Smooth muscle cell (in vitro differentiated cells): ENCODE measurements at regions not wholly inside any gene's neighbourhood (a gene's known extent, or its start where the extent isn't known, plus 50 kb on each side); places are given as distances from the start of the nearest gene placed in this dataset.
"Not testable (repeated sequence)": the region's sequence is repeated elsewhere in the genome, so short reads cannot be mapped to it uniquely, and the experiment has no call there.

Experiments used
- DNase-seq: peaks from one replicate; lab custom pipeline; 2025; ENCODE audit not compliant: unreplicated experiment; lab: John Stamatoyannopoulos, UW
- H2AFZ ChIP-seq: fragments of 200-600 bp; sonication (generic); 2 replicates; pipeline ENCODE4 v1.6.0; 2016; ENCODE audit warnings: antibody characterized with exemption, low read depth, mild to moderate bottlenecking
- H3F3A ChIP-seq: fragments of 200-600 bp; sonication (generic); 2 replicates; pipeline ENCODE4 v1.6.0; 2017; ENCODE audit warnings: antibody characterized with exemption, low read depth
- H3K27ac ChIP-seq: fragments of 200-600 bp; sonication (generic); 2 replicates; pipeline ENCODE4 v1.5.1; 2016; ENCODE audit warnings: low read depth, mild to moderate bottlenecking
- H3K27me3 ChIP-seq: fragments of 200-600 bp; sonication (generic); 2 replicates; pipeline ENCODE4 v1.6.1; 2016; ENCODE audit warnings: low read depth, mild to moderate bottlenecking
- H3K36me3 ChIP-seq: fragments of 200-600 bp; sonication (generic); 2 replicates; pipeline ENCODE4 v1.5.1; 2016; ENCODE audit warnings: low read depth
- H3K4me1 ChIP-seq: fragments of 200-600 bp; sonication (generic); 2 replicates; pipeline ENCODE4 v1.5.1; 2016; ENCODE audit warnings: low read depth
- H3K4me2 ChIP-seq: fragments of 200-600 bp; sonication (generic); 2 replicates; pipeline ENCODE4 v1.6.0; 2016; ENCODE audit warnings: mild to moderate bottlenecking
- H3K4me3 ChIP-seq: fragments of 200-600 bp; sonication (generic); 2 replicates; pipeline ENCODE4 v1.5.1; 2016; ENCODE audit warnings: mild to moderate bottlenecking
- H3K79me2 ChIP-seq: fragments of 200-600 bp; sonication (generic); 2 replicates; pipeline ENCODE4 v1.6.0; 2016; ENCODE audit warnings: low read depth, mild to moderate bottlenecking
- H3K9ac ChIP-seq: fragments of 200-600 bp; sonication (generic); 2 replicates; pipeline ENCODE4 v1.6.0; 2016; ENCODE audit warnings: low read depth
- H3K9me3 ChIP-seq: fragments of 200-600 bp; sonication (generic); replicated peaks from 2 replicates; pipeline ENCODE4 v1.5.1; 2016; ENCODE audit warnings: low read depth
- H4K20me1 ChIP-seq: fragments of 200-600 bp; sonication (generic); 2 replicates; pipeline ENCODE4 v1.6.0; 2016; ENCODE audit warnings: low read depth
- WGBS: methylation state at CpG from one replicate; pipeline ENCODE4 v1.1.7; 2016; ENCODE audit warnings: low lambda C conversion rate; 5-methylcytosine and 5-hydroxymethylcytosine counted together
- TF ChIP-seq, protein P1 (sequence below): fragments of 200-600 bp; sonication (generic); IDR thresholded peaks from 2 replicates; pipeline ENCODE4 v1.5.1; 2017; ENCODE audit warnings: borderline replicate concordance, mild to moderate bottlenecking, antibody characterized with exemption; ENCODE audit not compliant: insufficient read depth, poor library complexity, severe bottlenecking

DNA sequence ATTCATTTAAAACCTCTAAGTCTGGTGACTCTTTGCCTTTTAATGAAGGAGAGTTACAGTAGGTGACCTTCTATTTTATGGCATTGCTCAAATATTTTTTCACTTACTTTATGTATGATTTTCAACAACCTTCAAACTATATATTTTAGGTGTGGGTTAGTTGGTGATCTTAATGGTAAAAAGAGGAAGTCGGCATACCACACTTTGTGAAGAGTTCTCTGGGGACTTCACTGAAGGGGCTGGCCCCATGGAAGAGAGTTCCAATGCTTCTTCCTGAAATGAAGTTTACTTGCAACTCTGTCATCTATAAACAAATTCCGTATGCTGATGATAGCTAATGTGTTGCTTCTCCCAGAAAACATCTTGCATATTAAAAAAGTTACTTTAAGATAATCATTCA lies 647.0 kb upstream of the SGO1 start:
- no peaks in the 10 kb centered on the region for H3K79me2 ChIP-seq
- no peak overlapping the region for H3K9ac ChIP-seq
- H3K4me3 ChIP-seq, result no peak overlapping the region
- H3K27me3 ChIP-seq, result no peaks in the 10 kb centered on the region
- no peaks in the 10 kb centered on the region for H4K20me1 ChIP-seq
- TF ChIP-seq, protein P1, sequence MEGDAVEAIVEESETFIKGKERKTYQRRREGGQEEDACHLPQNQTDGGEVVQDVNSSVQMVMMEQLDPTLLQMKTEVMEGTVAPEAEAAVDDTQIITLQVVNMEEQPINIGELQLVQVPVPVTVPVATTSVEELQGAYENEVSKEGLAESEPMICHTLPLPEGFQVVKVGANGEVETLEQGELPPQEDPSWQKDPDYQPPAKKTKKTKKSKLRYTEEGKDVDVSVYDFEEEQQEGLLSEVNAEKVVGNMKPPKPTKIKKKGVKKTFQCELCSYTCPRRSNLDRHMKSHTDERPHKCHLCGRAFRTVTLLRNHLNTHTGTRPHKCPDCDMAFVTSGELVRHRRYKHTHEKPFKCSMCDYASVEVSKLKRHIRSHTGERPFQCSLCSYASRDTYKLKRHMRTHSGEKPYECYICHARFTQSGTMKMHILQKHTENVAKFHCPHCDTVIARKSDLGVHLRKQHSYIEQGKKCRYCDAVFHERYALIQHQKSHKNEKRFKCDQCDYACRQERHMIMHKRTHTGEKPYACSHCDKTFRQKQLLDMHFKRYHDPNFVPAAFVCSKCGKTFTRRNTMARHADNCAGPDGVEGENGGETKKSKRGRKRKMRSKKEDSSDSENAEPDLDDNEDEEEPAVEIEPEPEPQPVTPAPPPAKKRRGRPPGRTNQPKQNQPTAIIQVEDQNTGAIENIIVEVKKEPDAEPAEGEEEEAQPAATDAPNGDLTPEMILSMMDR, result no peak
- H3K9me3 ChIP-seq, result peaks cover 4% of the 10 kb centered on the region
- H3K36me3 ChIP-seq, result no peaks in the 10 kb centered on the region
- H3K4me2 ChIP-seq, result no peak overlapping the region
- no peak for DNase-seq
- no peak overlapping the region for H2AFZ ChIP-seq
- WGBS, result 88% methylated on average over 2 of the region's 2 CpGs
- no peak overlapping the region for H3K27ac ChIP-seq
- no peaks in the 10 kb centered on the region for H3K4me1 ChIP-seq
- no peaks in the 10 kb centered on the region for H3F3A ChIP-seq

DNA sequence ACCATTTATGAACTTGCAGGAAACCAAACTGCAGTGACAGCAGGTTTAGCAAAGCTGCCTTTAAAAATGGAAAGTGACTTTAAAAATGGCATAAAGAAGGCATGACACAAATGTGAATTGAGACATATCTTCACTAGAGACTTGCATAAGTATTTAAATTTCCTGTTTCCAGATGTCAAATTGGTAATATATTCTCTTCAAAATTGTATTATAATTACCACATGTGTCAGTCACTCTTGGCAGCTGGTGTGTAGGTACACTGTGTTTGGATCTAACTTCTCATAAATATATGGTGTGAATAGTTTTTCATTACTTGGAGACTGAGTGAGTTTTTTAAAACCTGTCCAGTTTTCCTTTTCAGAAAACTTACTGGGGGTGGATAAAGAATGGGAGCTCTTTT lies 636.2 kb upstream of the SGO1 start:
- Histone ChIP-seq H3K9ac (no peak overlapping the region), H3K79me2 (no peaks in the 10 kb centered on the region), H3K4me2 (no peak overlapping the region), H3K4me1 (no peaks in the 10 kb centered on the region), H3K4me3 (no peak overlapping the region), H3K9me3 (no peaks in the 10 kb centered on the region), H2AFZ (no peak overlapping the region), H3K36me3 (no peaks in the 10 kb centered on the region), H3F3A (no peaks in the 10 kb centered on the region), H3K27ac (no peak overlapping the region), H3K27me3 (no peaks in the 10 kb centered on the region), H4K20me1 (no peaks in the 10 kb centered on the region)
- TF ChIP-seq, protein P1, result no peak
- DNase-seq, result no peak

DNA sequence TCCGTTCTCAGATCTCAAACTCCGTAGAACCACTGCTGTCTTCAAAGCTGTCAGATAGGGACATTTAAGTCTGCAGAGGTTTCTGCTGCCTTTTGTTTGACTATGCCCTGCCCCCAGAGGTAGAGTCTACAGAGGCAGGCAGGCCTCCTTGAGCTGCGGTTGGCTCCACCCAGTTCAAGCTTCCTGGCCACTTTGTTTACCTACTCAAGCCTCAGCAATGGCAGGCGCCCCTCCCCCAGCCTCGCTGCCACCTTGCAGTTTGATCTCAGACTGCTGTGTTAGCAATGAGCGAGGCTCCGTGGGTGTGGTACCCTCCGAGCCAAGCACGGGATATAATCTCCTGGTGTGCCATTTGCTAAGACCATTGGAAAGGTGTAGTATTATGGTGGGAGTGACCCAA lies 634.9 kb upstream of the SGO1 start:
- H3K4me1 ChIP-seq, H3K79me2 ChIP-seq, H3K27me3 ChIP-seq, H3K27ac ChIP-seq, H2AFZ ChIP-seq, H3F3A ChIP-seq, H3K4me3 ChIP-seq, H3K9me3 ChIP-seq, H3K9ac ChIP-seq, H4K20me1 ChIP-seq, H3K36me3 ChIP-seq, H3K4me2 ChIP-seq, DNase-seq: not testable (repeated sequence)
- WGBS, result 89% methylated on average over 9 of the region's 9 CpGs

DNA sequence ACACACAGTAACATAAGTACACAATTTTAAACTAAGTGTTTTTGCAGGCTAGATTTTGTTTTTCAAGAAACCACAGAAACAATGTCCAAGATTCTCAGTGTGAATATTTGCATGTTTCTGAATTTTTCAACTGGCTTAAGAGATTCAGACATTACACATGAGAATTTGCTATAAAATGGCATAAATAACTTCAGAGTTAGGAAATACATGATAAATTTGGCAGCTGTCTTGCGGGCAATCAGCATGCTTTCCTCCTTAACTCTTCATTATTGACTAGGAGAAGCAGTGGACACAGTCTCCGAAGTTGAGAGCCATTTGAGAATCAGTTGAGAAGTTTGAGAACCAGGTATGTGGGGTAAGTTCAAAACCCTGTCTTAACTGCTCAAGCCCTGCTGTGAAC lies 625.6 kb upstream of the SGO1 start:
- no peak for DNase-seq
- H3K79me2 ChIP-seq, result no peaks in the 10 kb centered on the region

More for the DNA sequence above, 625.6 kb upstream of the SGO1 start:
- Histone ChIP-seq H4K20me1 (no peaks in the 10 kb centered on the region), H3K27ac (no peak overlapping the region), H3K4me3 (no peak overlapping the region), H3K4me2 (no peak overlapping the region), H3K4me1 (no peaks in the 10 kb centered on the region), H2AFZ (no peak overlapping the region), H3K36me3 (no peaks in the 10 kb centered on the region), H3K9me3 (no peaks in the 10 kb centered on the region), H3F3A (no peaks in the 10 kb centered on the region), H3K27me3 (no peaks in the 10 kb centered on the region), H3K9ac (no peak overlapping the region)
- TF ChIP-seq, protein P1, result no peak
- 88% methylated on average over 2 of the region's 2 CpGs for WGBS
